ENCODE measurements at regions not wholly inside any gene's neighbourhood (a gene's known extent, or its start where the extent isn't known, plus 50 kb on each side); places are given as distances from the start of the nearest gene placed in this dataset.

GRCh38 chr11:57120192-57120965, 61.4 kb upstream of the LRRC55 start:
- Histone ChIP-seq H3K27ac (ENCODE audit: low read length) (no peak overlapping the region), H3K36me3 (ENCODE audit: control insufficient read depth, insufficient read depth, low read length) (no peaks in the 10 kb centered on the region), H3K27me3 (ENCODE audit: control insufficient read depth, insufficient read depth, low read length) (no peaks in the 10 kb centered on the region), H3K9me3 (ENCODE audit: control insufficient read depth, insufficient read depth, low read length) (no peaks in the 10 kb centered on the region), H3K4me1 (ENCODE audit: control insufficient read depth, insufficient read depth, low read length) (no peaks in the 10 kb centered on the region), H3K4me3 (ENCODE audit: low read length) (no peak overlapping the region)
- intact Hi-C loops (cut with micrococcal nuclease), result no loop called here
- DNase-seq (no peak), ATAC-seq (no peak)
- Mint-ChIP-seq H3K4me1 (no peaks in the 10 kb centered on the region), H3K4me3 (no peak overlapping the region), H3K36me3 (no peaks in the 10 kb centered on the region), H3K9me3 (peaks cover 0 to 2% of the 10 kb centered on the region in 2 donors), H3K27me3 (ENCODE audit: low read depth in 2 of 2) (peaks cover 16 to 20% of the 10 kb centered on the region in 2 donors), H3K27ac (no peak overlapping the region)
- WGBS (ENCODE audit: insufficient coverage), result 86% methylated on average over 1 of the region's 3 CpGs
- TF ChIP-seq CTCF (IDR thresholded peaks at IDR 0.05), result no peak

- Mint-ChIP-seq H3K9me3 (no peaks in the 10 kb centered on the region), H3K27me3 (ENCODE audit: low read depth in 2 of 2) (peaks cover 17 to 18% of the 10 kb centered on the region in 2 donors), H3K4me1 (no peaks in the 10 kb centered on the region), H3K27ac (no peak overlapping the region), H3K36me3 (no peaks in the 10 kb centered on the region), H3K4me3 (no peak overlapping the region)
- intact Hi-C loops (cut with micrococcal nuclease), result no loop called here
- Histone ChIP-seq H3K4me3 (ENCODE audit: low read length) (no peak overlapping the region), H3K27me3 (ENCODE audit: control insufficient read depth, insufficient read depth, low read length) (no peaks in the 10 kb centered on the region), H3K36me3 (ENCODE audit: control insufficient read depth, insufficient read depth, low read length) (no peaks in the 10 kb centered on the region), H3K27ac (ENCODE audit: low read length) (no peak overlapping the region), H3K9me3 (ENCODE audit: control insufficient read depth, insufficient read depth, low read length) (no peaks in the 10 kb centered on the region), H3K4me1 (ENCODE audit: control insufficient read depth, insufficient read depth, low read length) (no peaks in the 10 kb centered on the region)
- WGBS (ENCODE audit: insufficient coverage), result 50% methylated on average over 1 of the region's 1 CpG
- ATAC-seq, result no peak
- no peak for DNase-seq
- TF ChIP-seq CTCF (IDR thresholded peaks at IDR 0.05), result no peak
These were observed 59.8 kb upstream of the LRRC55 start for GRCh38 chr11:57121996-57122395.

- Histone ChIP-seq H3K27ac (ENCODE audit: low read length) (no peak overlapping the region), H3K36me3 (ENCODE audit: control insufficient read depth, insufficient read depth, low read length) (no peaks in the 10 kb centered on the region), H3K9me3 (ENCODE audit: control insufficient read depth, insufficient read depth, low read length) (no peaks in the 10 kb centered on the region), H3K4me1 (ENCODE audit: control insufficient read depth, insufficient read depth, low read length) (no peaks in the 10 kb centered on the region), H3K27me3 (ENCODE audit: control insufficient read depth, insufficient read depth, low read length) (no peaks in the 10 kb centered on the region), H3K4me3 (ENCODE audit: low read length) (no peak overlapping the region)
- Mint-ChIP-seq H3K4me1 (no peaks in the 10 kb centered on the region), H3K36me3 (no peaks in the 10 kb centered on the region), H3K27ac (no peak overlapping the region), H3K9me3 (no peaks in the 10 kb centered on the region), H3K27me3 (ENCODE audit: low read depth in 2 of 2) (peaks cover 10 to 24% of the 10 kb centered on the region in 2 donors), H3K4me3 (no peak overlapping the region)
- DNase-seq (no peak), ATAC-seq (no peak)
- no peak for TF ChIP-seq CTCF (IDR thresholded peaks at IDR 0.05)
- WGBS (ENCODE audit: insufficient coverage), result 19% methylated on average over 8 of the region's 9 CpGs
- intact Hi-C loops (cut with micrococcal nuclease), result no loop called here
These were observed 58.2 kb upstream of the LRRC55 start for GRCh38 chr11:57123590-57123989.

- H3K27ac ChIP-seq (ENCODE audit: low read length), result no peak overlapping the region
- H3K36me3 ChIP-seq (ENCODE audit: control insufficient read depth, insufficient read depth, low read length), result no peaks in the 10 kb centered on the region
- ATAC-seq (no peak), DNase-seq (no peak)
- Mint-ChIP-seq H3K9me3 (no peaks in the 10 kb centered on the region), H3K4me1 (no peaks in the 10 kb centered on the region), H3K4me3 (no peak overlapping the region), H3K27me3 (ENCODE audit: low read depth in 2 of 2) (peaks cover 10 to 27% of the 10 kb centered on the region in 2 donors), H3K27ac (no peak overlapping the region), H3K36me3 (no peaks in the 10 kb centered on the region)
- no peaks in the 10 kb centered on the region for H3K27me3 ChIP-seq (ENCODE audit: control insufficient read depth, insufficient read depth, low read length)
- no peak for TF ChIP-seq CTCF (IDR thresholded peaks at IDR 0.05)
- 33% methylated on average over 6 of the region's 7 CpGs for WGBS (ENCODE audit: insufficient coverage)
- no peak overlapping the region for H3K4me3 ChIP-seq (ENCODE audit: low read length)
- no peaks in the 10 kb centered on the region for H3K9me3 ChIP-seq (ENCODE audit: control insufficient read depth, insufficient read depth, low read length)
- intact Hi-C loops (cut with micrococcal nuclease), result no loop called here
- H3K4me1 ChIP-seq (ENCODE audit: control insufficient read depth, insufficient read depth, low read length), result no peaks in the 10 kb centered on the region
These were observed 57.2 kb upstream of the LRRC55 start for GRCh38 chr11:57124505-57124904.

All from natural killer cell (primary cell).